ENCODE measurements at regions not wholly inside any gene's neighbourhood (a gene's known extent, or its start where the extent isn't known, plus 50 kb on each side); places are given as distances from the start of the nearest gene placed in this dataset.

GRCh38 chr12:67173258-67173657 is 95.9 kb upstream of the CAND1 start:
- Histone ChIP-seq H4K8ac (replicated peaks; ENCODE audit: insufficient read length, low read depth, low read length) (no peak overlapping the region), H2AFZ (ENCODE audit: low read length) (no peak overlapping the region), H3K14ac (ENCODE audit: insufficient read depth, low read length) (no peak overlapping the region), H2BK12ac (ENCODE audit: insufficient read length, low read depth, low read length) (no peak overlapping the region), H4K20me1 (ENCODE audit: control insufficient read depth, insufficient read depth, insufficient read length) (no peaks in the 10 kb centered on the region), H3K4me2 (ENCODE audit: insufficient read depth, insufficient read length, low read length) (no peak overlapping the region), H3K4me1 (ENCODE audit: insufficient read depth, low read length) (no peaks in the 10 kb centered on the region), H2AK5ac (ENCODE audit: insufficient read length, low read length) (no peak overlapping the region), H2BK20ac (ENCODE audit: low read depth, low read length, poor library complexity, severe bottlenecking) (no peak overlapping the region), H3K23ac (ENCODE audit: insufficient read length, low read depth, low read length) (no peak overlapping the region), H3K18ac (ENCODE audit: insufficient read length, low read depth, low read length) (no peak overlapping the region), H3K9me3 (ENCODE audit: control insufficient read depth, low read depth, low read length) (no peaks in the 10 kb centered on the region), H3K4ac (ENCODE audit: low read depth, low read length) (no peak overlapping the region), H3T11ph (ENCODE audit: low read length) (no peak overlapping the region), H3K9ac (ENCODE audit: extremely low read depth, insufficient read length, low read length) (no peak overlapping the region), H3K27me3 (ENCODE audit: insufficient read depth, low read length) (no peaks in the 10 kb centered on the region), H3K79me1 (ENCODE audit: insufficient read depth, low read depth, low read length, poor library complexity, severe bottlenecking) (no peaks in the 10 kb centered on the region), H2BK5ac (ENCODE audit: insufficient read length, low read length) (no peak overlapping the region), H3K27ac (ENCODE audit: insufficient read length, low read depth, low read length) (no peak overlapping the region), H3K79me2 (ENCODE audit: insufficient read depth, low read length) (no peaks in the 10 kb centered on the region), H3K56ac (ENCODE audit: insufficient read length, low read depth, low read length) (no peak overlapping the region), H4K5ac (ENCODE audit: insufficient read length, low read depth, low read length) (no peak overlapping the region), H3K23me2 (ENCODE audit: insufficient read length, low read depth, low read length, poor library complexity, severe bottlenecking) (no peaks in the 10 kb centered on the region), H4K91ac (ENCODE audit: insufficient read length, low read depth, low read length) (no peak overlapping the region), H2BK15ac (ENCODE audit: low read depth, low read length) (no peak overlapping the region), H2BK120ac (ENCODE audit: low read depth, low read length, poor library complexity, severe bottlenecking) (no peak overlapping the region)
- no CpG with 5 or more reads among the region's 2 CpGs for WGBS (ENCODE audit: extremely low coverage, insufficient read length, low lambda C conversion rate)
- H3K36me3 Mint-ChIP-seq (ENCODE audit: insufficient read depth in 1 of 3, low read depth in 3 of 3): no peaks in the 10 kb centered on the region
- no peaks in the 10 kb centered on the region for H3K4me1 Mint-ChIP-seq
- no peaks in the 10 kb centered on the region for H3K9me3 Mint-ChIP-seq
- no peak for DNase-seq
- no peak overlapping the region for H3K27ac Mint-ChIP-seq
- H3K4me3 Mint-ChIP-seq: no peak overlapping the region
- peaks cover 3% of the 10 kb centered on the region; the same call in 1 of the 2 replicates for H3K27me3 Mint-ChIP-seq (ENCODE audit: low read depth)
- TF ChIP-seq CTCF (conservative IDR thresholded peaks at IDR 0.05): no peak
